ENCODE measurements at regions not wholly inside any gene's neighbourhood (a gene's known extent, or its start where the extent isn't known, plus 50 kb on each side); places are given as distances from the start of the nearest gene placed in this dataset.
A peak's percentile ranks its signal among the peaks of the same experiment; 100 is the strongest.

DNA sequence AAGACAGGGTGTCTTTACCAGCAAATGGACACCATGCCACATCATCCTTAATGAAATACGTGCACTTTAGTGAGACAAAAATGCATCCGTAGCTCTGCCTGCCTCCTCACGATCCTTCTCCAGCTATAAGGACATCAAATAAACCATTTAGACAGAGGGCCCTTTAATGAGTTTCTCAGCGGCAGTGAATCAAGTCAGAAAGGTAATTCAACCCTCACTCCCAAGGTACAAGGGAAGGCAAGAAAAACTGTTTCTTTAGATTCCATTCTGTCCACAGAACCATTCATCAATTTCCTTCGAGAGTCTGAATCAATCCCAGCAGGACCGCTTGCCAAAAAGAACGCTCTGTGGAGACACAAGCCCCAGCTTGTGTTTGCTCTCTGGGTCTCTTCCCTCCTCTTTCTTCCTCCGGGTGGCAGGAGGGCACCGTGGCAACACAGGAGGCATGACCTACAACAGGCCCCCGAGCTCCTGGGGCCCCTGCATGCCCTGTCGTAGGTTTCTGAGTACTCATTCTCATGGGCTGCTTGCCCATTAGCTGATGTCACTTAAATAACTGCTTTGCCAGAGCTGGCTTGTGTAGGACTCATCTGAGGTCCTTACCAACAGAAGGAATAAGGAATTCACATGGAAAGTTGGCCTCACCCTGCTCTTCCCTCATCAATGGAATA, 297.8 kb upstream of the PRKCQ start:
- H3K4me3 Mint-ChIP-seq (ENCODE audit: unreplicated experiment): no peak overlapping the region
- no peaks in the 10 kb centered on the region for H3K9me3 Mint-ChIP-seq (ENCODE audit: unreplicated experiment)
- peaks cover 22% of the 10 kb centered on the region for H3K4me1 Mint-ChIP-seq (ENCODE audit: low read depth, unreplicated experiment)
- TF ChIP-seq, protein P1, sequence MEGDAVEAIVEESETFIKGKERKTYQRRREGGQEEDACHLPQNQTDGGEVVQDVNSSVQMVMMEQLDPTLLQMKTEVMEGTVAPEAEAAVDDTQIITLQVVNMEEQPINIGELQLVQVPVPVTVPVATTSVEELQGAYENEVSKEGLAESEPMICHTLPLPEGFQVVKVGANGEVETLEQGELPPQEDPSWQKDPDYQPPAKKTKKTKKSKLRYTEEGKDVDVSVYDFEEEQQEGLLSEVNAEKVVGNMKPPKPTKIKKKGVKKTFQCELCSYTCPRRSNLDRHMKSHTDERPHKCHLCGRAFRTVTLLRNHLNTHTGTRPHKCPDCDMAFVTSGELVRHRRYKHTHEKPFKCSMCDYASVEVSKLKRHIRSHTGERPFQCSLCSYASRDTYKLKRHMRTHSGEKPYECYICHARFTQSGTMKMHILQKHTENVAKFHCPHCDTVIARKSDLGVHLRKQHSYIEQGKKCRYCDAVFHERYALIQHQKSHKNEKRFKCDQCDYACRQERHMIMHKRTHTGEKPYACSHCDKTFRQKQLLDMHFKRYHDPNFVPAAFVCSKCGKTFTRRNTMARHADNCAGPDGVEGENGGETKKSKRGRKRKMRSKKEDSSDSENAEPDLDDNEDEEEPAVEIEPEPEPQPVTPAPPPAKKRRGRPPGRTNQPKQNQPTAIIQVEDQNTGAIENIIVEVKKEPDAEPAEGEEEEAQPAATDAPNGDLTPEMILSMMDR (IDR thresholded peaks at IDR 0.05; ENCODE audit: partially characterized antibody, unreplicated experiment): no peak
- no peak for DNase-seq
- peak overlapping the region; percentile 78 for H3K27ac Mint-ChIP-seq (ENCODE audit: unreplicated experiment)
- no peaks in the 10 kb centered on the region for H3K27me3 Mint-ChIP-seq (ENCODE audit: unreplicated experiment)
- no peaks in the 10 kb centered on the region for H3K36me3 Mint-ChIP-seq (ENCODE audit: unreplicated experiment)

DNA sequence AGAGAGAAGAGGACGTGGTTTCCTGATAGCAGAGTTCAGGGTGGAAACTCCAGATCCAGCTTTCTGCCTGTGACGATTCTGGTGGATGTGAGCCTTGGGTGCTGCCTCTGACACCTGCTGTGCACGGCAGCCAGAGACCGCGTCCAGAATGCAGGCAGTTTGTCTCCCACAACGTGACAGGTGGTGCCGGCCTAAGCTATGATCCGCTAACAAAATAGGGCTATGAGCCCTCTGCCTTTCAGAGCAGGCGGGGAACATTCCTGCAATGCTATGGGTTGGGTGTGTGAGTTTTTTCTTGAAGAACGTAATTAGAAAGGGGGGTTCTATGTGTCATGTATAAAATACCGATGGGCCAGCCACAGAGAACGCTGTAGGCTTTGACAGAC, 297.3 kb upstream of the PRKCQ start:
- H3K4me1 Mint-ChIP-seq (ENCODE audit: low read depth, unreplicated experiment): peaks cover 22% of the 10 kb centered on the region
- no peaks in the 10 kb centered on the region for H3K36me3 Mint-ChIP-seq (ENCODE audit: unreplicated experiment)
- TF ChIP-seq, protein P1 (IDR thresholded peaks at IDR 0.05; ENCODE audit: partially characterized antibody, unreplicated experiment): no peak
- no peak overlapping the region for H3K4me3 Mint-ChIP-seq (ENCODE audit: unreplicated experiment)
- no peak for DNase-seq
- H3K27ac Mint-ChIP-seq (ENCODE audit: unreplicated experiment): peak overlapping the region; percentile 78
- no peaks in the 10 kb centered on the region for H3K27me3 Mint-ChIP-seq (ENCODE audit: unreplicated experiment)
- H3K9me3 Mint-ChIP-seq (ENCODE audit: unreplicated experiment): no peaks in the 10 kb centered on the region

DNA sequence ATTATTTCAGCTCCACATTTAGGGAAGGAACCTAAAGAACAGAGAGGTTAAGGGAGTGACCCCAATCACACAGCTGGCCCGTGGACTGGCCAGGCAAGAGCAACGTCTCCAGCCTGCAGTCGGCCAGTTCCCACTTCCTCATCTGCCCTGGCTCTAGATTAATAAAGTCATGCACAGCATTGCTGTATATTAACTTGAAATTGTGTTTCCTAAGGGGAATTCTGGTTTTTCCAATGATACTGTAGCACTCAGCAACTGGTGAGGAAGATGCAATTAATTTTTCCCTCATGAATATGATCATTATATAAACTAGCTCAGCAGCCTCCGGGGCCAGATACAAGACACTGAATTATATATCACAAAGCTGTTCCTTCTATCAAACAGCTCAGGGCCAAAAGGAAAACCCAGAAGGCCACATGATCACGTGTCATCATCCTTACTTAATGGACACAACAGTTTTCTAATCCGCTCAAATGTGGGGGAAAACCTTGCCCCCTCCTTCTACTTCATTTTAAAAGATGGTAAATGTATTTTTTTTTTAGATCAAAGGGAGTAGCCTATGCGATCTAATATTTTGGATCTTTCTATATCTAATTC, 295.3 kb upstream of the PRKCQ start:
- Mint-ChIP-seq H3K4me1 (ENCODE audit: low read depth, unreplicated experiment) (peaks cover 22% of the 10 kb centered on the region), H3K27ac (ENCODE audit: unreplicated experiment) (peak overlapping the region; percentile 77), H3K9me3 (ENCODE audit: unreplicated experiment) (no peaks in the 10 kb centered on the region), H3K27me3 (ENCODE audit: unreplicated experiment) (no peaks in the 10 kb centered on the region), H3K36me3 (ENCODE audit: unreplicated experiment) (no peaks in the 10 kb centered on the region), H3K4me3 (ENCODE audit: unreplicated experiment) (no peak overlapping the region)
- TF ChIP-seq, protein P1 (IDR thresholded peaks at IDR 0.05; ENCODE audit: partially characterized antibody, unreplicated experiment): no peak
- no peak for DNase-seq

DNA sequence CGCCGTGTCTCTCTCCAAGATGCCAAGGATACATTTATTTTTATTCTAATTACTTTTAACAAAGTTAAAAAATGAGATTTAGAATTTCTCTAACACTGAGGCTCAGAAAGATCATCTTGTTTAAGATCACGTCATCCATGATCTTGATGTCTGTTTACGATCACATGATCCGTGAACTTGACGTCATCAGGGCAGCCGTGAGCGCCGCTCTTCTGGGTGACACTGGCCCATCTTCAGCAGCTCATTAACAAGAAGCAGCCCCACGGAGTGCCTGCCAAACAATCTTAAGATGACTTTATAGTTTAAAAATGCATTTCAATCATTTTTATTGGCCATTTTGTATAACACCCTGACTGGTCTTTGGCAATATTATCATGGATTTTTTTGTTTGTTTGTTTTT, 291.1 kb upstream of the PRKCQ start:
- Mint-ChIP-seq H3K27me3 (ENCODE audit: unreplicated experiment) (no peaks in the 10 kb centered on the region), H3K36me3 (ENCODE audit: unreplicated experiment) (no peaks in the 10 kb centered on the region), H3K27ac (ENCODE audit: unreplicated experiment) (no peak overlapping the region), H3K4me1 (ENCODE audit: low read depth, unreplicated experiment) (peaks cover 18% of the 10 kb centered on the region), H3K9me3 (ENCODE audit: unreplicated experiment) (no peaks in the 10 kb centered on the region), H3K4me3 (ENCODE audit: unreplicated experiment) (no peak overlapping the region)
- no peak for DNase-seq
- TF ChIP-seq, protein P1 (IDR thresholded peaks at IDR 0.05; ENCODE audit: partially characterized antibody, unreplicated experiment): no peak

DNA sequence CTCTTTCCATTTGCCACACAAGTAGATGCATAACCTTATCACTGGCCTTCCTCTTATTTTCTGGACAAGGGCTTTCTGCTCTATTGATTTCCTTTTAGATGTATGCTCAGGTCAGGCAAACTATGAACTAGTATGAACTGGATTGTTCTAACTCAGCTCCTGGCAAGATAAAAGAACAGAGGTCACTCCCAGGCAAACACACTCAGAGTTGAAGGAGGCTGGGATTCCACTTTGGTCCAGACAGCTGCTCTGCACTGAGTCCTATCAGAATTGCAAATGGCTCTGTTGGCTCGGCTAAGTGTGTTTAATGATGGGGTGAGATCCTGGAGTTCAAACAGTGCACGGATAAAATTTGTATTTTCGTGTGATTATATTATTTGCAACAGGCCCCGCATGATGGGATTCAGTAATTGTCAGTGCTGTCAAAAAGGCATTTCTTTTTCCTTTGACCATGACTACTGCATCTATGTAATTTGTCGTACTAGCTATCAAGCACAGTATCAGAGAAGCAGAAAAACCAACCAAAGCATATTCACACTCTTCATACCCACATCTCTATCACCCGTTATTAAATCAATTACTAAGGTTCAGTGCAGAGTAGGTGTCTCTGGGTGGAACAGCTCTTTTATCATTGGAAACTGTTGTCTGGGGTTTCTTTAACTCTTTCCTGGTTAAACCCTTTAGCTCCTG, 288.1 kb upstream of the PRKCQ start:
- DNase-seq: no peak
- no peaks in the 10 kb centered on the region for H3K9me3 Mint-ChIP-seq (ENCODE audit: unreplicated experiment)
- H3K4me3 Mint-ChIP-seq (ENCODE audit: unreplicated experiment): no peak overlapping the region
- no peaks in the 10 kb centered on the region for H3K27me3 Mint-ChIP-seq (ENCODE audit: unreplicated experiment)
- TF ChIP-seq, protein P1 (IDR thresholded peaks at IDR 0.05; ENCODE audit: partially characterized antibody, unreplicated experiment): no peak
- peak overlapping the region; percentile 30 for H3K27ac Mint-ChIP-seq (ENCODE audit: unreplicated experiment)
- no peaks in the 10 kb centered on the region for H3K36me3 Mint-ChIP-seq (ENCODE audit: unreplicated experiment)
- H3K4me1 Mint-ChIP-seq (ENCODE audit: low read depth, unreplicated experiment): peaks cover 5% of the 10 kb centered on the region

All from glutamatergic neuron (in vitro differentiated cells).